Liver (tissue), 8 donors: ENCODE measurements at regions not wholly inside any gene's neighbourhood (a gene's known extent, or its start where the extent isn't known, plus 50 kb on each side); places are given as distances from the start of the nearest gene placed in this dataset.

Experiments used
- DNase-seq: peaks from one replicate; pipeline ENCODE4 v3.0.0-alpha.2; 2017; ENCODE audit warnings: low spot score
- H3K27ac ChIP-seq, 2 donors: one replicate each; pipeline ENCODE4 v1.7.0; 2013; ENCODE audit warnings: inconsistent platforms in 2 of 2, low read length in 2 of 2, control low read depth in 1 of 2, low read depth in 1 of 2, mild to moderate bottlenecking in 1 of 2
- H3K27me3 ChIP-seq, 4 donors: one replicate each; pipeline versions ENCODE4 v1.6.1 to v1.7.0; 2013; ENCODE audit warnings: low read length in 3 of 4, inconsistent platforms in 1 of 4, mild to moderate bottlenecking in 1 of 4, moderate library complexity in 1 of 4; ENCODE audit not compliant: control insufficient read depth in 4 of 4, insufficient read depth in 4 of 4
- H3K36me3 ChIP-seq, 4 donors: one replicate each; pipeline versions ENCODE4 v1.6.1 to v1.7.0; 2013; ENCODE audit warnings: low read length in 3 of 4, mild to moderate bottlenecking in 3 of 4, low read depth in 1 of 4, moderate library complexity in 1 of 4; ENCODE audit not compliant: control insufficient read depth in 4 of 4, insufficient read depth in 3 of 4
- H3K4me1 ChIP-seq, 4 donors: one replicate each; pipeline versions ENCODE4 v1.6.1 to v1.7.0; 2013; ENCODE audit warnings: low read length in 3 of 4, mild to moderate bottlenecking in 3 of 4, moderate library complexity in 1 of 4; ENCODE audit not compliant: control insufficient read depth in 4 of 4, insufficient read depth in 4 of 4
- H3K4me3 ChIP-seq, 3 donors: one replicate each; pipeline versions ENCODE4 v1.6.1 to v1.7.0; 2013; ENCODE audit warnings: low read length in 3 of 3, control low read depth in 1 of 3, low read depth in 1 of 3, mild to moderate bottlenecking in 1 of 3
- H3K9ac ChIP-seq, 2 donors: one replicate each; pipeline ENCODE4 v1.7.0; 2013; ENCODE audit warnings: low read length in 2 of 2, mild to moderate bottlenecking in 2 of 2, moderate library complexity in 2 of 2, control low read depth in 1 of 2, low read depth in 1 of 2
- H3K9me3 ChIP-seq, 4 donors: one replicate each; pipeline versions ENCODE4 v1.6.1 to v1.7.0; 2013; ENCODE audit warnings: low read length in 3 of 4; ENCODE audit not compliant: control insufficient read depth in 4 of 4
- ATF3 ChIP-seq: IDR thresholded peaks from 2 replicates; pipeline ENCODE4 v1.6.1; 2016; ENCODE audit warnings: antibody characterized with exemption
- CTCF ChIP-seq: fragments of 150-350 bp; IDR thresholded peaks from 2 replicates; pipeline ENCODE4 v1.5.1; 2017; ENCODE audit warnings: improper control_type of control experiment, low read depth, low read length; ENCODE audit not compliant: missing input control
- EGR1 ChIP-seq, 2 donors: IDR thresholded peaks; 2 replicates each; pipeline ENCODE4 v1.6.1; 2016 to 2018; ENCODE audit warnings: antibody characterized with exemption in 2 of 2, low read depth in 2 of 2
- FOXA1 ChIP-seq: IDR thresholded peaks from 2 replicates; pipeline ENCODE4 v1.6.1; 2016; ENCODE audit warnings: antibody characterized with exemption
- FOXA2 ChIP-seq: IDR thresholded peaks from 2 replicates; pipeline ENCODE4 v1.6.1; 2016; ENCODE audit warnings: antibody characterized with exemption
- GABPA ChIP-seq, 2 donors: IDR thresholded peaks in 1 of 2; conservative IDR thresholded peaks in 1 of 2; 2 replicates each; pipeline ENCODE4 v1.6.1; 2016; ENCODE audit warnings: antibody characterized with exemption in 2 of 2, mild to moderate bottlenecking in 1 of 2, moderate library complexity in 1 of 2
- HNF4A ChIP-seq, 2 donors: conservative IDR thresholded peaks; 2 replicates each; pipeline ENCODE4 v1.6.1; 2016; ENCODE audit warnings: antibody characterized with exemption in 2 of 2, mild to moderate bottlenecking in 2 of 2
- HNF4G ChIP-seq: IDR thresholded peaks from 2 replicates; pipeline ENCODE4 v1.6.1; 2016; ENCODE audit warnings: antibody characterized with exemption
- JUND ChIP-seq, 2 donors: IDR thresholded peaks; 2 replicates each; pipeline ENCODE4 v1.6.1; 2016; ENCODE audit warnings: antibody characterized with exemption in 2 of 2
- NR2F2 ChIP-seq: IDR thresholded peaks from 2 replicates; pipeline ENCODE4 v1.6.1; 2016; ENCODE audit warnings: antibody characterized with exemption
- RAD21 ChIP-seq, 2 donors: IDR thresholded peaks; 2 replicates each; pipeline ENCODE4 v1.6.1; 2016; ENCODE audit warnings: antibody characterized with exemption in 2 of 2, mild to moderate bottlenecking in 2 of 2
- SP1 ChIP-seq: IDR thresholded peaks from 2 replicates; pipeline ENCODE4 v1.6.1; 2018; ENCODE audit warnings: antibody characterized with exemption, mild to moderate bottlenecking
- TAF1 ChIP-seq: conservative IDR thresholded peaks from 2 replicates; pipeline ENCODE4 v1.6.1; 2016; ENCODE audit warnings: antibody characterized with exemption, mild to moderate bottlenecking
- YY1 ChIP-seq: IDR thresholded peaks from 2 replicates; pipeline ENCODE4 v1.6.1; 2016; ENCODE audit warnings: antibody characterized with exemption, mild to moderate bottlenecking
- WGBS: extraction: QIAGEN DNeasy Blood & Tissue Kit; methylation state at CpG from one replicate; pipeline ENCODE4 v1.1.7; 2013; 5-methylcytosine and 5-hydroxymethylcytosine counted together
- TF ChIP-seq, protein P1 (sequence below): IDR thresholded peaks from 2 replicates; pipeline ENCODE4 v1.6.1; 2016; ENCODE audit warnings: antibody characterized with exemption
- TF ChIP-seq, protein P2 (sequence below): IDR thresholded peaks from 2 replicates; pipeline ENCODE4 v1.6.1; 2016; ENCODE audit warnings: antibody characterized with exemption
- donor health status: healthy.
- donor health status: healthy.
- donor health status: healthy.
- donor health status: healthy.
- donor health status: healthy.

GRCh38 chr10:131574707-131575430, 263.3 kb upstream of the TCERG1L start:
- H3K4me1 ChIP-seq = no peaks in the 10 kb centered on the region
- no peak overlapping the region for H3K27ac ChIP-seq
- TF ChIP-seq TAF1 (no peak), JUND (IDR thresholded peaks at IDR 0.05) (no peak), EGR1 (IDR thresholded peaks at IDR 0.05; ENCODE audit: low read depth in 2 of 2) (no peak), ATF3 (no peak), FOXA2 (no peak), GABPA (IDR thresholded peaks at IDR 0.05 in 1 of 2, conservative IDR thresholded peaks at IDR 0.05 in 1 of 2) (no peak), SP1 (no peak), NR2F2 (no peak), YY1 (no peak), RAD21 (IDR thresholded peaks at IDR 0.05) (no peak), HNF4G (no peak), FOXA1 (no peak)
- TF ChIP-seq, protein P1, sequence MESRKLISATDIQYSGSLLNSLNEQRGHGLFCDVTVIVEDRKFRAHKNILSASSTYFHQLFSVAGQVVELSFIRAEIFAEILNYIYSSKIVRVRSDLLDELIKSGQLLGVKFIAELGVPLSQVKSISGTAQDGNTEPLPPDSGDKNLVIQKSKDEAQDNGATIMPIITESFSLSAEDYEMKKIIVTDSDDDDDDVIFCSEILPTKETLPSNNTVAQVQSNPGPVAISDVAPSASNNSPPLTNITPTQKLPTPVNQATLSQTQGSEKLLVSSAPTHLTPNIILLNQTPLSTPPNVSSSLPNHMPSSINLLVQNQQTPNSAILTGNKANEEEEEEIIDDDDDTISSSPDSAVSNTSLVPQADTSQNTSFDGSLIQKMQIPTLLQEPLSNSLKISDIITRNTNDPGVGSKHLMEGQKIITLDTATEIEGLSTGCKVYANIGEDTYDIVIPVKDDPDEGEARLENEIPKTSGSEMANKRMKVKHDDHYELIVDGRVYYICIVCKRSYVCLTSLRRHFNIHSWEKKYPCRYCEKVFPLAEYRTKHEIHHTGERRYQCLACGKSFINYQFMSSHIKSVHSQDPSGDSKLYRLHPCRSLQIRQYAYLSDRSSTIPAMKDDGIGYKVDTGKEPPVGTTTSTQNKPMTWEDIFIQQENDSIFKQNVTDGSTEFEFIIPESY = no peak
- TF ChIP-seq, protein P2, sequence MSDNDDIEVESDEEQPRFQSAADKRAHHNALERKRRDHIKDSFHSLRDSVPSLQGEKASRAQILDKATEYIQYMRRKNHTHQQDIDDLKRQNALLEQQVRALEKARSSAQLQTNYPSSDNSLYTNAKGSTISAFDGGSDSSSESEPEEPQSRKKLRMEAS = no peak
- 84% methylated on average over 32 of the region's 32 CpGs for WGBS
- H3K27me3 ChIP-seq = peaks cover 0 to 2% (median 0%) of the 10 kb centered on the region in 4 donors
- H3K36me3 ChIP-seq = no peaks in the 10 kb centered on the region
- peak; percentile 26 for DNase-seq
- H3K9ac ChIP-seq = no peak overlapping the region
- H3K4me3 ChIP-seq = no peak overlapping the region
- H3K9me3 ChIP-seq = no peaks in the 10 kb centered on the region

DNA sequence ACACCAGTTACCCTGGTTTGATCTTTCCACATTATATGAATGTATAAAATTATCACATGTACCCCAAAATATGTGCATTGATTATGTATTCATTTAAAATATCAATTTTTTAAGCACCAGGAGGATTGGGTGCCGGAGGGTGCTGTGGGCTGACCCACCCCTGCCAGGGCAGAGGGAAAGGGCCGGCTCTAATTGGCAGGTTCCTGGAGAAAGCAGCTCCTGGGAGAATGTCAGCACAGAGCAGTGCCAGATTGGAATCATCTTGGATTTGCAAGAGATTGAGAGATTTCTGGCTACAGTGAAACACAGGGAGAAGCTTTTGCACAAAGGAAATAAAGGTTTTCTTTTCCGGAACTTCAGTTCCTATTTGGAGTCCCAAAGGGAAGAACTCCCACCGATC, 264.4 kb upstream of the TCERG1L start:
- Histone ChIP-seq H3K4me3 (no peak overlapping the region), H3K27me3 (peaks cover 0 to 2% (median 0%) of the 10 kb centered on the region in 4 donors), H3K36me3 (no peaks in the 10 kb centered on the region), H3K27ac (no peak overlapping the region), H3K9me3 (no peaks in the 10 kb centered on the region), H3K4me1 (no peaks in the 10 kb centered on the region), H3K9ac (no peak overlapping the region)
- WGBS = 90% methylated on average over 4 of the region's 4 CpGs
- DNase-seq = no peak
- TF ChIP-seq GABPA (IDR thresholded peaks at IDR 0.05 in 1 of 2, conservative IDR thresholded peaks at IDR 0.05 in 1 of 2) = no peak
- no peak for TF ChIP-seq HNF4A (conservative IDR thresholded peaks at IDR 0.05)
- TF ChIP-seq CTCF = no peak
- TF ChIP-seq YY1 = no peak
